ENCODE measurements at regions not wholly inside any gene's neighbourhood (a gene's known extent, or its start where the extent isn't known, plus 50 kb on each side); places are given as distances from the start of the nearest gene placed in this dataset.

DNA sequence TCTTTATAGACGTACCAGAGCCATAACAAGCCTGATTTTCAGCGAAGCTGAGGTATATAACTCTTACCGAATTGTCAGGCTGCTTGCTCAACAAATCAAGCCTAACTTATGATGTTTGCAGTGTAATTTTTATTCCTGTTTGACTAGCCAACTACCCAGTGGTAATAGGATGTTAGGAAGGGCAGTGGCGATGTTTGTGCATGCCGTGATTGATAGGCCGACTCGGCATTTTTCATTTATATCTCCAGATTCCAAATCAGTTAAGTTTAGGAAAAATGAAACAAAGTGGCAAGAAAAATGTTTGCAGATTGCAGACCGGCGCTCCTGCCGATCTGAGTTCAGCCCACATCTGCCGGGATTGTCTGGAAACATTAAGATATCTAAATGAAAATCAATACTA lies 401.6 kb upstream of the ZNF507 start:
- H3K4me2 ChIP-seq (ENCODE audit: low read length): no peak overlapping the region
- Mint-ChIP-seq H3K4me3 (ENCODE audit: unreplicated experiment) (no peak overlapping the region), H3K9me3 (ENCODE audit: unreplicated experiment) (no peaks in the 10 kb centered on the region), H3K27ac (ENCODE audit: unreplicated experiment) (no peak overlapping the region), H3K27me3 (ENCODE audit: low read depth, unreplicated experiment) (peaks cover 38% of the 10 kb centered on the region), H3K36me3 (ENCODE audit: low read depth, unreplicated experiment) (no peaks in the 10 kb centered on the region), H3K4me1 (ENCODE audit: low read depth, unreplicated experiment) (peaks cover 2% of the 10 kb centered on the region)
- TF ChIP-seq, protein P1, sequence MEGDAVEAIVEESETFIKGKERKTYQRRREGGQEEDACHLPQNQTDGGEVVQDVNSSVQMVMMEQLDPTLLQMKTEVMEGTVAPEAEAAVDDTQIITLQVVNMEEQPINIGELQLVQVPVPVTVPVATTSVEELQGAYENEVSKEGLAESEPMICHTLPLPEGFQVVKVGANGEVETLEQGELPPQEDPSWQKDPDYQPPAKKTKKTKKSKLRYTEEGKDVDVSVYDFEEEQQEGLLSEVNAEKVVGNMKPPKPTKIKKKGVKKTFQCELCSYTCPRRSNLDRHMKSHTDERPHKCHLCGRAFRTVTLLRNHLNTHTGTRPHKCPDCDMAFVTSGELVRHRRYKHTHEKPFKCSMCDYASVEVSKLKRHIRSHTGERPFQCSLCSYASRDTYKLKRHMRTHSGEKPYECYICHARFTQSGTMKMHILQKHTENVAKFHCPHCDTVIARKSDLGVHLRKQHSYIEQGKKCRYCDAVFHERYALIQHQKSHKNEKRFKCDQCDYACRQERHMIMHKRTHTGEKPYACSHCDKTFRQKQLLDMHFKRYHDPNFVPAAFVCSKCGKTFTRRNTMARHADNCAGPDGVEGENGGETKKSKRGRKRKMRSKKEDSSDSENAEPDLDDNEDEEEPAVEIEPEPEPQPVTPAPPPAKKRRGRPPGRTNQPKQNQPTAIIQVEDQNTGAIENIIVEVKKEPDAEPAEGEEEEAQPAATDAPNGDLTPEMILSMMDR (IDR thresholded peaks at IDR 0.05; ENCODE audit: insufficient read depth, low read depth, low read length): no peak
- TF ChIP-seq EZH2 (IDR thresholded peaks at IDR 0.05; ENCODE audit: insufficient read depth, low read length): no peak
- FAIRE-seq (no peak), DNase-seq (ENCODE audit: low read depth) (no peak)
- H3K36me3 ChIP-seq (ENCODE audit: insufficient read depth, low read length): no peaks in the 10 kb centered on the region
- H4K20me1 ChIP-seq (ENCODE audit: insufficient read depth, low read length): no peaks in the 10 kb centered on the region
- H3K27ac ChIP-seq (ENCODE audit: low read depth, low read length): no peak overlapping the region
- H3K4me1 ChIP-seq (ENCODE audit: insufficient read depth, low read length): no peaks in the 10 kb centered on the region
- H3K4me3 ChIP-seq (ENCODE audit: insufficient read depth, low read depth, low read length): no peak overlapping the region
- H3K27me3 ChIP-seq (ENCODE audit: insufficient read depth, low read length): no peaks in the 10 kb centered on the region
- H3K9me3 ChIP-seq (ENCODE audit: insufficient read depth, low read depth, low read length): peaks cover 6% of the 10 kb centered on the region
- no peak overlapping the region for H2AFZ ChIP-seq (ENCODE audit: low read depth, low read length)
- H3K79me2 ChIP-seq (ENCODE audit: insufficient read depth, low read length): no peaks in the 10 kb centered on the region
- H3K9ac ChIP-seq (ENCODE audit: low read length): no peak overlapping the region

DNA sequence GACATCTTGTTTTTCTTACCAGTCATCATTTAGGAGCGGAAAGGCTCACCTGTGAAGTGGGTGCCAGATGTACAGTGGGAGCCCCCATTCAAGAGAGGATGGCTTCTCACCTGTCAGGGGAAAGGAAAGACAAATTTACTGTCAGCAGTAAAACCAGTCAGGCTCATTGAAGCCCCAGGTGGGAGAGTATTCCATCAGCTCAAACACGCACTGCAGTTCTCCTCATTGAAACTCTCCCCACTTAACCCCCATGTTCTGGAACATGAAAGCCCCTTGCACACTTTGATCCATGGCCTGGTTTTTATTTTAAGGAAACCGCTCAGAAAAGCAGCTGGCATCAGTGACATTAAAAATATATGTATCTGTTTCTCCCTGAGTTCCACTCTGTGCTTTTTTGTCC lies 401.1 kb upstream of the ZNF507 start:
- Mint-ChIP-seq H3K27me3 (ENCODE audit: low read depth, unreplicated experiment) (peaks cover 40% of the 10 kb centered on the region), H3K27ac (ENCODE audit: unreplicated experiment) (no peak overlapping the region), H3K36me3 (ENCODE audit: low read depth, unreplicated experiment) (no peaks in the 10 kb centered on the region), H3K9me3 (ENCODE audit: unreplicated experiment) (no peaks in the 10 kb centered on the region), H3K4me3 (ENCODE audit: unreplicated experiment) (no peak overlapping the region), H3K4me1 (ENCODE audit: low read depth, unreplicated experiment) (no peaks in the 10 kb centered on the region)
- Histone ChIP-seq H3K9me3 (ENCODE audit: insufficient read depth, low read depth, low read length) (peaks cover 3% of the 10 kb centered on the region), H3K27ac (ENCODE audit: low read depth, low read length) (no peak overlapping the region), H3K27me3 (ENCODE audit: insufficient read depth, low read length) (no peaks in the 10 kb centered on the region), H3K4me3 (ENCODE audit: insufficient read depth, low read depth, low read length) (no peak overlapping the region), H4K20me1 (ENCODE audit: insufficient read depth, low read length) (no peaks in the 10 kb centered on the region), H2AFZ (ENCODE audit: low read depth, low read length) (no peak overlapping the region), H3K79me2 (ENCODE audit: insufficient read depth, low read length) (no peaks in the 10 kb centered on the region), H3K4me1 (ENCODE audit: insufficient read depth, low read length) (no peaks in the 10 kb centered on the region), H3K36me3 (ENCODE audit: insufficient read depth, low read length) (no peaks in the 10 kb centered on the region), H3K9ac (ENCODE audit: low read length) (no peak overlapping the region), H3K4me2 (ENCODE audit: low read length) (no peak overlapping the region)
- FAIRE-seq (no peak), DNase-seq (ENCODE audit: low read depth) (no peak)
- TF ChIP-seq, protein P1 (IDR thresholded peaks at IDR 0.05; ENCODE audit: insufficient read depth, low read depth, low read length): no peak
- TF ChIP-seq EZH2 (IDR thresholded peaks at IDR 0.05; ENCODE audit: insufficient read depth, low read length): no peak

DNA sequence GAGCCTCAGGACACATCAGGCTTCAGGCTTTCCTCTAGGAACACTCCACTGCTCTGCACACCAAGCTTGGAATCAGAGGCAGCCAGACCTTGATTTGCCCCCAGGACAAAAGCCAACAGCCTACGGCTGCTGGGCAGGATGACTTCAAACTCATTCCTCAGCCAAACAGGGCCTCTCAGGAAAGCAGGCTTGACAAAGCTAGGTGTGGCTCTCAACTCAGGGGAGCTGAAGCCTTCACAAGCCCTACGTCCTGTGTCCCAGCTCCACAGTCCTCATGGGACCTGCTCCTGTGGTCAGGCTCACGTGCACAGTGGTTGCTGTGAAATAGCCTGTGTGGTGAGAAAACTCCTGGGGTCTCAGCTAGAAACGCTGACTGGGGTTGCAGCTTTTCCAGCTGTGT lies 398.9 kb upstream of the ZNF507 start:
- no peaks in the 10 kb centered on the region for H4K20me1 ChIP-seq (ENCODE audit: insufficient read depth, low read length)
- no peak overlapping the region for H3K27ac ChIP-seq (ENCODE audit: low read depth, low read length)
- no peak overlapping the region for H2AFZ ChIP-seq (ENCODE audit: low read depth, low read length)
- H3K4me2 ChIP-seq (ENCODE audit: low read length): no peak overlapping the region
- Mint-ChIP-seq H3K4me1 (ENCODE audit: low read depth, unreplicated experiment) (no peaks in the 10 kb centered on the region), H3K27ac (ENCODE audit: unreplicated experiment) (no peak overlapping the region), H3K4me3 (ENCODE audit: unreplicated experiment) (no peak overlapping the region), H3K27me3 (ENCODE audit: low read depth, unreplicated experiment) (peaks cover 40% of the 10 kb centered on the region), H3K36me3 (ENCODE audit: low read depth, unreplicated experiment) (no peaks in the 10 kb centered on the region), H3K9me3 (ENCODE audit: unreplicated experiment) (peaks cover 3% of the 10 kb centered on the region)
- DNase-seq (ENCODE audit: low read depth) (no peak), FAIRE-seq (no peak)
- no peaks in the 10 kb centered on the region for H3K4me1 ChIP-seq (ENCODE audit: insufficient read depth, low read length)
- no peaks in the 10 kb centered on the region for H3K79me2 ChIP-seq (ENCODE audit: insufficient read depth, low read length)
- H3K9me3 ChIP-seq (ENCODE audit: insufficient read depth, low read depth, low read length): no peaks in the 10 kb centered on the region
- no peaks in the 10 kb centered on the region for H3K36me3 ChIP-seq (ENCODE audit: insufficient read depth, low read length)
- TF ChIP-seq EZH2 (IDR thresholded peaks at IDR 0.05; ENCODE audit: insufficient read depth, low read length): no peak
- H3K4me3 ChIP-seq (ENCODE audit: insufficient read depth, low read depth, low read length): no peak overlapping the region
- no peaks in the 10 kb centered on the region for H3K27me3 ChIP-seq (ENCODE audit: insufficient read depth, low read length)
- H3K9ac ChIP-seq (ENCODE audit: low read length): no peak overlapping the region

Measured in astrocyte (in vitro differentiated cells and primary cell).